ENCODE measurements at regions not wholly inside any gene's neighbourhood (a gene's known extent, or its start where the extent isn't known, plus 50 kb on each side); places are given as distances from the start of the nearest gene placed in this dataset.
"Not testable (repeated sequence)": the region's sequence is repeated elsewhere in the genome, so short reads cannot be mapped to it uniquely, and the experiment has no call there.

GRCh38 chr14:30020687-30021086, 93.0 kb upstream of the PRKD1 start:
- in situ Hi-C loops (cut with HindIII; ENCODE audit: low sequenced_read_pairs), result no loop called here
- TF ChIP-seq CTCF (IDR thresholded peaks at IDR 0.05; ENCODE audit: low read depth, low read length), result no peak
- DNase-seq (ENCODE audit: low read depth, low spot score), result no peak
- H3K4me3 ChIP-seq (ENCODE audit: low read depth, low read length), result no peak overlapping the region

GRCh38 chr14:30023350-30023749, 95.7 kb upstream of the PRKD1 start:
- in situ Hi-C loops (cut with HindIII; ENCODE audit: low sequenced_read_pairs); DNase-seq (ENCODE audit: low read depth, low spot score); H3K4me3 ChIP-seq (ENCODE audit: low read depth, low read length): not testable (repeated sequence)

- no peak overlapping the region for H3K4me3 ChIP-seq (ENCODE audit: low read depth, low read length)
- TF ChIP-seq CTCF (IDR thresholded peaks at IDR 0.05; ENCODE audit: low read depth, low read length), result no peak
- DNase-seq (ENCODE audit: low read depth, low spot score), result peak; percentile 26
- in situ Hi-C loops (cut with HindIII; ENCODE audit: low sequenced_read_pairs), result no loop called here
These were observed 106.5 kb upstream of the PRKD1 start for GRCh38 chr14:30034152-30034551.

- DNase-seq (ENCODE audit: low read depth, low spot score), result no peak
These were observed 107.7 kb upstream of the PRKD1 start for GRCh38 chr14:30035361-30035760.

GRCh38 chr14:30045720-30046119, 118.1 kb upstream of the PRKD1 start:
- no peak for TF ChIP-seq CTCF (IDR thresholded peaks at IDR 0.05; ENCODE audit: low read depth, low read length)
- no peak for DNase-seq (ENCODE audit: low read depth, low spot score)
- in situ Hi-C loops (cut with HindIII; ENCODE audit: low sequenced_read_pairs), result no loop called here
- H3K4me3 ChIP-seq (ENCODE audit: low read depth, low read length), result no peak overlapping the region

More at GRCh38 chr14:30035361-30035760, 107.7 kb upstream of the PRKD1 start:
- no peak overlapping the region for H3K4me3 ChIP-seq (ENCODE audit: low read depth, low read length)
- in situ Hi-C loops (cut with HindIII; ENCODE audit: low sequenced_read_pairs), result no loop called here
- no peak for TF ChIP-seq CTCF (IDR thresholded peaks at IDR 0.05; ENCODE audit: low read depth, low read length)

- in situ Hi-C loops (cut with HindIII; ENCODE audit: low sequenced_read_pairs), result no loop called here
- TF ChIP-seq CTCF (IDR thresholded peaks at IDR 0.05; ENCODE audit: low read depth, low read length), result no peak
- no peak overlapping the region for H3K4me3 ChIP-seq (ENCODE audit: low read depth, low read length)
- no peak for DNase-seq (ENCODE audit: low read depth, low spot score)
These were observed 125.5 kb upstream of the PRKD1 start for GRCh38 chr14:30053103-30053502.

GRCh38 chr14:30054201-30054600, 126.6 kb upstream of the PRKD1 start:
- in situ Hi-C loops (cut with HindIII; ENCODE audit: low sequenced_read_pairs), result no loop called here
- no peak for DNase-seq (ENCODE audit: low read depth, low spot score)
- no peak overlapping the region for H3K4me3 ChIP-seq (ENCODE audit: low read depth, low read length)
- TF ChIP-seq CTCF (IDR thresholded peaks at IDR 0.05; ENCODE audit: low read depth, low read length), result no peak

All from astrocyte of the spinal cord (primary cell).